ENCODE measurements at regions not wholly inside any gene's neighbourhood (a gene's known extent, or its start where the extent isn't known, plus 50 kb on each side); places are given as distances from the start of the nearest gene placed in this dataset.

DNA sequence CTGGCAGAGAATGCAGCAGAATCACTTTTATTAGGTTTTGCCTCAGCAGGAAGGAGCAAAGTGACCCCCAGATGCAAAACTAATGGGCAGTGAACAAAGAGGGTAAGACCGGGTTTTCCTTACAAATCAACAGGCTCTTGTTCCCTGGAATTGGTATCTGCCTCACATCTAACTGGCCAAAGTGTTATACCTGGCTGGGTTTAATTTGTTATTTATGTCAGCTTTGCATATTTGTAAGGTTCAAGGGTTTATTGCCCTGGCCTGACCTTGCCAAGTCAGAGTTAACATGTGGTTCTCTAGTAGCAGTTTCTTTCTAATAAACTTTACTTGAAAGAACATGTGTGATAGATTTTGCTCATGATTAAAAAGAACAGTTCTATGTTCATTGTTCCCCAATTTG is 431.7 kb upstream of the NR2F2 start:
- dilution Hi-C loops (cut with MboI; ENCODE audit: extremely low pct_ligation_motif_present, low sequenced_read_pairs), result no loop called here
- TF ChIP-seq, protein P1, sequence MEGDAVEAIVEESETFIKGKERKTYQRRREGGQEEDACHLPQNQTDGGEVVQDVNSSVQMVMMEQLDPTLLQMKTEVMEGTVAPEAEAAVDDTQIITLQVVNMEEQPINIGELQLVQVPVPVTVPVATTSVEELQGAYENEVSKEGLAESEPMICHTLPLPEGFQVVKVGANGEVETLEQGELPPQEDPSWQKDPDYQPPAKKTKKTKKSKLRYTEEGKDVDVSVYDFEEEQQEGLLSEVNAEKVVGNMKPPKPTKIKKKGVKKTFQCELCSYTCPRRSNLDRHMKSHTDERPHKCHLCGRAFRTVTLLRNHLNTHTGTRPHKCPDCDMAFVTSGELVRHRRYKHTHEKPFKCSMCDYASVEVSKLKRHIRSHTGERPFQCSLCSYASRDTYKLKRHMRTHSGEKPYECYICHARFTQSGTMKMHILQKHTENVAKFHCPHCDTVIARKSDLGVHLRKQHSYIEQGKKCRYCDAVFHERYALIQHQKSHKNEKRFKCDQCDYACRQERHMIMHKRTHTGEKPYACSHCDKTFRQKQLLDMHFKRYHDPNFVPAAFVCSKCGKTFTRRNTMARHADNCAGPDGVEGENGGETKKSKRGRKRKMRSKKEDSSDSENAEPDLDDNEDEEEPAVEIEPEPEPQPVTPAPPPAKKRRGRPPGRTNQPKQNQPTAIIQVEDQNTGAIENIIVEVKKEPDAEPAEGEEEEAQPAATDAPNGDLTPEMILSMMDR (optimal IDR thresholded peaks at IDR 0.05 in 1 of 3, IDR thresholded peaks at IDR 0.05 in 1 of 3, conservative IDR thresholded peaks at IDR 0.05 in 1 of 3; ENCODE audit: extremely low read depth in 1 of 3, insufficient read depth in 2 of 3, low read length in 3 of 3), result no peak
- no peak for TF ChIP-seq EZH2 (IDR thresholded peaks at IDR 0.05; ENCODE audit: low read length)
- Histone ChIP-seq H3K9ac (ENCODE audit: control insufficient read depth, extremely low read depth, insufficient read depth, low read length) (no peak overlapping the region), H3K4me3 (ENCODE audit: control insufficient read depth in 2 of 3, extremely low read depth in 1 of 3, insufficient read depth in 2 of 3, low read depth in 1 of 3, low read length in 3 of 3) (no peak overlapping the region), H3K27ac (ENCODE audit: control insufficient read depth, insufficient read depth, low read length) (no peak overlapping the region), H3K4me1 (ENCODE audit: control insufficient read depth, extremely low read depth, insufficient read depth, low read length) (no peaks in the 10 kb centered on the region), H3K27me3 (ENCODE audit: control insufficient read depth, extremely low read depth, insufficient read depth, low read length) (no peaks in the 10 kb centered on the region), H3K9me1 (ENCODE audit: control insufficient read depth, extremely low read depth, insufficient read depth, low read length) (no peaks in the 10 kb centered on the region), H3K9me3 (ENCODE audit: control insufficient read depth, low read depth, low read length) (no peaks in the 10 kb centered on the region), H3K4me2 (ENCODE audit: control insufficient read depth, extremely low read depth, insufficient read depth, low read depth, low read length) (no peak overlapping the region), H2AFZ (ENCODE audit: control insufficient read depth, low read length) (no peak overlapping the region), H3K36me3 (ENCODE audit: control insufficient read depth in 2 of 2, extremely low read depth in 1 of 2, insufficient read depth in 2 of 2, low read length in 2 of 2) (no peaks in the 10 kb centered on the region), H3K79me2 (ENCODE audit: control insufficient read depth, insufficient read depth, low read length) (no peaks in the 10 kb centered on the region), H4K20me1 (ENCODE audit: control insufficient read depth, extremely low read depth, insufficient read depth, low read length) (no peaks in the 10 kb centered on the region)
- FAIRE-seq (no peak), DNase-seq (ENCODE audit: low read depth, low spot score) (no peak)

DNA sequence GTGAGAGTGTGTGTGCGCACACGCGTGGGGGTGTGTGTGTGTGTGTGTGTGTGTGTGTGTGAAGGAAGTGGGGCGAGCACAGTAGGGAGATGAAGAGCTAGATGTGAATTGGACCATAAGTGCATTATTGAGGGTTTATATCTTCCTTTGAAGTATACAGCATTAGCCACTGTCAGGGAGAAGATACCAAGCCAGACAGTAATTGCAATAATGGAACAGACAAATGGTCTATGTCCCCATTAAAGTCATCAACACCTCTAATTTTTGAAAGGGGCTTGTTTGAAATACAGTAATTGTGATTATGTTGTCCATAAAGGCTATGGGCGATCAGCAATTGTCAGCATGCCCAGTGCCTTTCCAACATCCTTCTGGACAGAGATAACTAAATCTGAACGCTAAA is 429.2 kb upstream of the NR2F2 start:
- Histone ChIP-seq H3K4me2 (ENCODE audit: control insufficient read depth, extremely low read depth, insufficient read depth, low read depth, low read length) (no peak overlapping the region), H3K4me1 (ENCODE audit: control insufficient read depth, extremely low read depth, insufficient read depth, low read length) (no peaks in the 10 kb centered on the region), H3K4me3 (ENCODE audit: control insufficient read depth in 2 of 3, extremely low read depth in 1 of 3, insufficient read depth in 2 of 3, low read depth in 1 of 3, low read length in 3 of 3) (no peak overlapping the region), H3K27ac (ENCODE audit: control insufficient read depth, insufficient read depth, low read length) (no peak overlapping the region), H3K79me2 (ENCODE audit: control insufficient read depth, insufficient read depth, low read length) (no peaks in the 10 kb centered on the region), H2AFZ (ENCODE audit: control insufficient read depth, low read length) (no peak overlapping the region), H3K9me3 (ENCODE audit: control insufficient read depth, low read depth, low read length) (no peaks in the 10 kb centered on the region), H3K36me3 (ENCODE audit: control insufficient read depth in 2 of 2, extremely low read depth in 1 of 2, insufficient read depth in 2 of 2, low read length in 2 of 2) (no peaks in the 10 kb centered on the region), H3K9me1 (ENCODE audit: control insufficient read depth, extremely low read depth, insufficient read depth, low read length) (no peaks in the 10 kb centered on the region), H4K20me1 (ENCODE audit: control insufficient read depth, extremely low read depth, insufficient read depth, low read length) (no peaks in the 10 kb centered on the region), H3K9ac (ENCODE audit: control insufficient read depth, extremely low read depth, insufficient read depth, low read length) (no peak overlapping the region), H3K27me3 (ENCODE audit: control insufficient read depth, extremely low read depth, insufficient read depth, low read length) (no peaks in the 10 kb centered on the region)
- dilution Hi-C loops (cut with MboI; ENCODE audit: extremely low pct_ligation_motif_present, low sequenced_read_pairs), result no loop called here
- DNase-seq (ENCODE audit: low read depth, low spot score), result no peak
- TF ChIP-seq EZH2 (IDR thresholded peaks at IDR 0.05; ENCODE audit: low read length), result no peak
- TF ChIP-seq, protein P1 (optimal IDR thresholded peaks at IDR 0.05 in 1 of 3, IDR thresholded peaks at IDR 0.05 in 1 of 3, conservative IDR thresholded peaks at IDR 0.05 in 1 of 3; ENCODE audit: extremely low read depth in 1 of 3, insufficient read depth in 2 of 3, low read length in 3 of 3), result no peak
- FAIRE-seq, result no peak

Measured in keratinocyte (primary cell).